ENCODE measurements at regions not wholly inside any gene's neighbourhood (a gene's known extent, or its start where the extent isn't known, plus 50 kb on each side); places are given as distances from the start of the nearest gene placed in this dataset.

DNA sequence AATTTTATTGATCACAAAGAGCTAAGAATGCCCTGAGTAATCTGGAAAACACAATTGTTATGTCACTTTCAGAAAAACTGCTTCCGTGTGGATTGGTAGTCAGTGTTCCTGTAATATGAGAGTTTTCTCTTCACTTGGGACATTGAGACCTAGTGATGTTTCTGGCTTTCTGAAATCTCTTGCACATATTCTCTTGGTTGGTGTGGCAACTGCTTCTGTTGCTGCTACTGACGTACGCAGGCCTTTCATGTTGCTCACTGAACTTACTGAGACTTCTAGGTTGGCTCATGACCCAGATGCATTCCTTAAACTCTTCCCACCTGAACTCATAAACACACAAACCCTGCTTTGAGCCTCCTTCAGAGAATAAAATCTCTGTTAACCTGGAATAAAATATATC is 175.0 kb upstream of the PFN2 start:
- TF ChIP-seq, protein P1, sequence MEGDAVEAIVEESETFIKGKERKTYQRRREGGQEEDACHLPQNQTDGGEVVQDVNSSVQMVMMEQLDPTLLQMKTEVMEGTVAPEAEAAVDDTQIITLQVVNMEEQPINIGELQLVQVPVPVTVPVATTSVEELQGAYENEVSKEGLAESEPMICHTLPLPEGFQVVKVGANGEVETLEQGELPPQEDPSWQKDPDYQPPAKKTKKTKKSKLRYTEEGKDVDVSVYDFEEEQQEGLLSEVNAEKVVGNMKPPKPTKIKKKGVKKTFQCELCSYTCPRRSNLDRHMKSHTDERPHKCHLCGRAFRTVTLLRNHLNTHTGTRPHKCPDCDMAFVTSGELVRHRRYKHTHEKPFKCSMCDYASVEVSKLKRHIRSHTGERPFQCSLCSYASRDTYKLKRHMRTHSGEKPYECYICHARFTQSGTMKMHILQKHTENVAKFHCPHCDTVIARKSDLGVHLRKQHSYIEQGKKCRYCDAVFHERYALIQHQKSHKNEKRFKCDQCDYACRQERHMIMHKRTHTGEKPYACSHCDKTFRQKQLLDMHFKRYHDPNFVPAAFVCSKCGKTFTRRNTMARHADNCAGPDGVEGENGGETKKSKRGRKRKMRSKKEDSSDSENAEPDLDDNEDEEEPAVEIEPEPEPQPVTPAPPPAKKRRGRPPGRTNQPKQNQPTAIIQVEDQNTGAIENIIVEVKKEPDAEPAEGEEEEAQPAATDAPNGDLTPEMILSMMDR (IDR thresholded peaks at IDR 0.05; ENCODE audit: extremely low read depth, missing control alignments): no peak

DNA sequence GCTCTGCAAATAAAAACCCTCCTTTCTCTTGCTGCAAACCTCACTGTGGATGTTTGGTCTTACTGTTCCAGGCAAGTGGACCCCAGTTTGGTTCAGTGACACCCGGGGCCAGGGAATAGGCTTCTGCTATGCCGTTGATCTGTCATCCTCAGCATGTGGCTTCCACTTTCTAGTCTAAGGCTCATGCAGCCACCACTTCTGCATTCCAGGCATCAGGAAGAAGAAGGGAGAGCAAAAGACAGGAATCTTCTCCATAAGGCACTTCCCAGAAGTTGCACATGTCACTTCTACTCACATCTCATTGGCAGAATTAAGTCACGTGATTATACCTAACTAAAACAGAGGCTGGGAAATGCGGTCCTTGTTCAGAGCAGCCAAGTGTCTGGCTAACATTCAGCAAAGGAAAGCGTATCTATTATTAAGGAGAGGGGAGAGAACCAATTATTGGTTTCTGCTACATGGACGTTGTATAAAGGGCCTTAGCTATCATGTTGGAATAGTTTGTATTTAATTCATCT is 173.6 kb upstream of the PFN2 start:
- DNase-seq (ENCODE audit: low spot score): no peak
- TF ChIP-seq, protein P1 (IDR thresholded peaks at IDR 0.05; ENCODE audit: extremely low read depth, missing control alignments): no peak

More for the DNA sequence above, 175.0 kb upstream of the PFN2 start:
- no peak for DNase-seq (ENCODE audit: low spot score)

DNA sequence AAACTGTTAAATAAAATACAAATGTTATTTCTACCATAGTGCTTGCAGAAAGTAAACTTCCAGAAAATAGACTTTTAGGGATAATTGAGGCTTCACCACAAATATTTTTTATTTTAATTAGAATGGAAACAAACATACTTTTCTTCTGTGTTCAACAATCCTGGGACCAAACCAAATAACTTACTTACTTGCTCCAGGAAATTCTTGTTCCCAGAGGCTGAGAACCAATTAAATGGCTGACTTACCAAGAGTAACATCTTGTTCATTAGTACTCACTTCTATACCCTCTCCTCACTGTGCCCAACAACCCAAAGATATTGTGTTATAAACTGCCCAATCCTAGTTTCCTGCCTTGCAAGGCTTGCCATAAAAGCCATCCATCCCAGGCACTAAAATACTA is 172.2 kb upstream of the PFN2 start:
- DNase-seq (ENCODE audit: low spot score): no peak
- TF ChIP-seq, protein P1 (IDR thresholded peaks at IDR 0.05; ENCODE audit: extremely low read depth, missing control alignments): no peak

DNA sequence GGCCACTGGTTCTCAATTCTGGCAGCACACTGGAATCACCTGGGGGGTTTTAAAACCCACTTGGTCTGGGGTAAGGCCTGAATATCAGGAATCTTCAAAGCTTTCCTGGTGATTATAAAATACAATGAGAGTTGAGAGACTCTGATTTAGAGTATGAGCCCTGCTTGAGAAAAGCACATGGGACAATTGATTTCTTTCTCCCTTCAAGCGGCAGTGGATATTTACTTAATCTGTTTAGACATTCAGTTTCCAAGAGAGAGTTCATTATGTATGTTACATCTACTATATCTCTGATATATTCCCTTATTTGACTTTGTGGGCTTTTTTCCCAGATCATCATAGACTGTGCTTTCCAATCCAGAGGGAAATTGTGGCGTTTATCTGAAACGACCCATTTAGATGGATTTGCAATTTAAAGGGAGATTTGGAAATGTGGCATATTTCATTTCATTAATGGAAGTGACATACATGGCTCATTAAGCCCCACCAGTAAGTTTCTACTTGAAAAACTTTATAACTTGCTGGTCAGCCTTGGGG is 171.2 kb upstream of the PFN2 start:
- TF ChIP-seq, protein P1 (IDR thresholded peaks at IDR 0.05; ENCODE audit: extremely low read depth, missing control alignments): no peak
- DNase-seq (ENCODE audit: low spot score): no peak

DNA sequence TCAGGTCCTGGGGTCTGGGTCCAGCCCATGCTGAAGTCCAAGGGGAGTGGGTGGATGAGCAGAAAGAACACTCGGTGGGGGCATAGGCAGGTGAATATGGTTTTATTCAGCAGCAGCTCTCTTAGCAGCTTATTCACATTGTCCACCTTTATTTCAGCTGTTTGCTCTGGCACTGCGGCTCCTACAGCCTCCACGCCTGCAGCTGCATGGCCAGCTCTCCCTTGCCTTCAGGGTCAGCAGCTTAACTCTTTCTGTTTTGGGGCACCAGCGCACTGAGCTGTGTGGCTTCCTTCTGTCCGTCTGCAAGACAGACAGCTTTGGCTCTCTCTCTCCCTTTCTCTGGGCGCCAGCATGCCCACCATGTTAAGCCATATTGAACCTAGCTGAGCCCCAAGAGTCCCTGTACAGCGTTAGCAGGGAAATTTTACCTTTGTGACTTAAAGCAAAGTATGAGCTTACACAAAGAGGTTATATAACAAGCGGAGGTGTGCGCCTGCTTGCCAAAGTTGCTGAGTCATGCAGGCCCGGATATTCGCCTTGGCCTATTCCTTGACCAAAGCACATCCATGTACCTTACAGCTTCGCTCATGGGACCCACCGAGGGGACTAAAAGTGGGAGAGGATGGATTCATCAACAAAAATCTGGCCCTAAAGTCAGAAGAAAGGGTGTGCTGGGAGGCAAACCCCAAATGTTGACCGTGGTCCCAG is 170.1 kb upstream of the PFN2 start:
- TF ChIP-seq, protein P1 (IDR thresholded peaks at IDR 0.05; ENCODE audit: extremely low read depth, missing control alignments): no peak
- DNase-seq (ENCODE audit: low spot score): no peak

DNA sequence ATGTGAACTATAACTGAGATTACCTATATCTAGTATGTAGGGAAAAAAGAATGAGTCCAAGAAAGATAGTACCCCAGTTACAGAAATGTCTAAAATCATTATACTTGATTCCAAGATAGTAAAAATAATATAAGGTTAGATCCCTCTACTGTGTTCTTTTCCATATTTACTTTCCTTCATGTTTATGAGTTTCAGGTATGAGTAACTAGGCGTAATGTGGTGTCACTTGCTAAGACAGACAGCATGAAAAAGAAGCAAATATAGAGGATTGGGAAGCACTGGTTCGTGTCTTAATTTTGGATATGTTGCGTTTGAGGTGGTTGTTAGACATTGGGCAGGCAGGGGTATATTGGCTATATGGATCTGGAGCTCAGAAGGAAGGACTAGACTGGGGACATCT is 168.1 kb upstream of the PFN2 start:
- TF ChIP-seq, protein P1 (IDR thresholded peaks at IDR 0.05; ENCODE audit: extremely low read depth, missing control alignments): no peak
- no peak for DNase-seq (ENCODE audit: low spot score)

DNA sequence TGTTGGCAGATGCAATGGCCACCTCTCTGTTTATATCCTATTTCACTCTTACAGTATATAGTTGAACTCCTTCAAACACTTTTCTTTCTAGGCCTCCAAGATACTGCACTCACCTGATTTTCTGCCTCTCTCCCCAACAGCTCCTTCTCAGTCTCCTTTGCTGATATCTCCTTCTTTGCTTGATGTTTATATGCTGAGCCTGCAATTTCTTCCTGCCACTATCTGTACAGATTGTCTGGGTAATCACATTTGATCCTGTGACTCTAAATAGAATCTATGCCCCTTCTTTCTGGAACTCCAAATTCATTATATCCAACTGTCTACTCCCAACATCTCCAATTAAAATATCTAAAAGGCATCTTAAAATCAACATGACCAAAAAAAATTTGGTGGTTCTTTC is 165.5 kb upstream of the PFN2 start:
- TF ChIP-seq, protein P1 (IDR thresholded peaks at IDR 0.05; ENCODE audit: extremely low read depth, missing control alignments): no peak
- no peak for DNase-seq (ENCODE audit: low spot score)

Measured in GM20000 (cell line).